K562 (cell line): ENCODE measurements at regions not wholly inside any gene's neighbourhood (a gene's known extent, or its start where the extent isn't known, plus 50 kb on each side); places are given as distances from the start of the nearest gene placed in this dataset.

ENCODE experiments used
- ATAC-seq: fragments of 200-7000 bp; cut with Tn5 transposase; 3 replicates; pipeline ENCODE4 v1.9.1; 2020; ENCODE audit warnings: moderate library complexity
- BruUV-seq: library from RNA; stranded (reverse); fragments of 400-500 nt; replicated peaks from 2 replicates; lab custom pipeline; 2021; lab: Mats Ljungman, UMichigan
- CTCF ChIA-PET: fragments of 300-600 bp; formaldehyde crosslinking; extraction: SDS; loops from one replicate; lab custom pipeline; 2021; ENCODE audit warnings: low intra/inter-chr PET ratio; lab: Yijun Ruan, JAX
- POLR2A ChIA-PET: fragments of 300-600, 350-650 bp; sonication (Branson Sonifier 250); formaldehyde crosslinking; extraction: SDS; loops from one replicate; lab custom pipeline; 2021; ENCODE audit warnings: antibody characterized with exemption, inconsistent platforms; lab: Yijun Ruan, JAX
- DNase-seq, 4 experiments: peaks; one replicate each; pipeline versions ENCODE4 v3.0.0 to v3.0.0-alpha.2; 2011 to 2018; ENCODE audit warnings: low spot score in 3 of 4, mixed read lengths in 3 of 4; ENCODE audit errors: extremely low read depth in 1 of 4
- FAIRE-seq: peaks from 2 replicates; lab custom pipeline; 2011; peaks lifted over from hg19 to GRCh38; lab: Jason Lieb, UNC
- H2AFZ ChIP-seq: 2 replicates; pipeline ENCODE4 v1.6.0; 2011; ENCODE audit warnings: low read depth, low read length, control low read depth, inconsistent platforms
- H3K27ac ChIP-seq: fragments of 200-600 bp; 3 replicates; pipeline ENCODE4 v1.8.0; 2011; ENCODE audit warnings: low read depth, mild to moderate bottlenecking, control low read depth, inconsistent platforms, low read length, moderate library complexity, mixed read lengths; ENCODE audit errors: extremely low read depth
- H3K27me3 ChIP-seq, 2 experiments: fragments of 300-600 bp in 1 of 2; 2 replicates in 1 of 2; 3 replicates in 1 of 2; pipeline versions ENCODE4 v1.6.0 to v1.8.0; 2011; ENCODE audit warnings: inconsistent platforms in 2 of 2, low read length in 2 of 2, mild to moderate bottlenecking in 1 of 2, mixed read lengths in 1 of 2, moderate library complexity in 1 of 2; ENCODE audit not compliant: control insufficient read depth in 2 of 2, insufficient read depth in 2 of 2
- H3K36me3 ChIP-seq: fragments of 300-600 bp; 3 replicates; pipeline ENCODE4 v1.8.0; 2011; ENCODE audit warnings: mild to moderate bottlenecking, low read length, inconsistent platforms; ENCODE audit not compliant: control insufficient read depth, insufficient read depth
- H3K4me1 ChIP-seq, 2 experiments: fragments of 200-600 bp in 1 of 2; replicated peaks in 1 of 2; 2 replicates in 1 of 2; 3 replicates in 1 of 2; pipeline versions ENCODE4 v1.5.1 to v1.8.0; 2011; ENCODE audit warnings: inconsistent platforms in 2 of 2, low read length in 2 of 2, mild to moderate bottlenecking in 1 of 2, mixed read lengths in 1 of 2, moderate library complexity in 1 of 2; ENCODE audit not compliant: control insufficient read depth in 2 of 2, insufficient read depth in 2 of 2
- H3K4me2 ChIP-seq: 2 replicates; pipeline ENCODE4 v1.6.1; 2011; ENCODE audit warnings: low read length, control low read depth, inconsistent platforms, mixed read lengths; ENCODE audit not compliant: insufficient read depth
- H3K4me3 ChIP-seq: fragments of 200-600 bp; sonication (generic), shearing (Covaris generic); 2 replicates; pipeline ENCODE4 v1.5.1; 2016; ENCODE audit warnings: control low read depth, inconsistent platforms
- H3K79me2 ChIP-seq: fragments of 200-600 bp; 3 replicates; pipeline ENCODE4 v1.8.0; 2011; ENCODE audit warnings: low read length, inconsistent platforms; ENCODE audit not compliant: control insufficient read depth, insufficient read depth
- H3K9ac ChIP-seq, 2 experiments: 2 replicates each; pipeline versions ENCODE4 v1.6.0 to v1.6.1; 2011; ENCODE audit warnings: low read depth in 2 of 2, low read length in 2 of 2, control low read depth in 1 of 2, inconsistent platforms in 1 of 2, mild to moderate bottlenecking in 1 of 2, mixed read lengths in 1 of 2; ENCODE audit not compliant: insufficient read depth in 1 of 2
- H3K9me1 ChIP-seq: one replicate; pipeline ENCODE4 v1.6.0; 2011; ENCODE audit warnings: inconsistent platforms, mild to moderate bottlenecking, low read length, moderate library complexity; ENCODE audit not compliant: control insufficient read depth, insufficient read depth
- H3K9me3 ChIP-seq: replicated peaks from 2 replicates; pipeline ENCODE4 v1.5.1; 2011; ENCODE audit warnings: low read depth, low read length, inconsistent platforms; ENCODE audit not compliant: control insufficient read depth, insufficient read depth
- H4K20me1 ChIP-seq: replicated peaks from 2 replicates; pipeline ENCODE4 v1.6.1; 2011; ENCODE audit warnings: low read length, inconsistent platforms, mixed read lengths; ENCODE audit not compliant: control insufficient read depth, insufficient read depth
- BRCA1 ChIP-seq, 2 experiments: fragments of 450-650 bp in 1 of 2; sonication (generic) in 1 of 2; formaldehyde crosslinking in 1 of 2; IDR thresholded peaks; 2 replicates each; pipeline versions ENCODE4 v1.5.0 to v1.6.1; 2017 to 2020; ENCODE audit warnings: mild to moderate bottlenecking in 1 of 2, missing genetic modification reagents in 1 of 2
- CBFB ChIP-seq: sonication (generic); formaldehyde crosslinking; IDR thresholded peaks from 2 replicates; pipeline ENCODE4 v1.4.0; 2020; ENCODE audit warnings: mild to moderate bottlenecking, missing genetic modification reagents
- HNRNPUL1 ChIP-seq: fragments of 200-400 bp; formaldehyde crosslinking; IDR thresholded peaks from 2 replicates; pipeline ENCODE4 v1.6.1; 2017; ENCODE audit warnings: low read length
- MNT ChIP-seq, 2 experiments: fragments of 450-650 bp; conservative IDR thresholded peaks; 2 replicates each; pipeline ENCODE4 v1.6.1; 2017; ENCODE audit warnings: mild to moderate bottlenecking in 2 of 2, moderate library complexity in 2 of 2
- SIRT6 ChIP-seq: IDR thresholded peaks from one replicate; pipeline ENCODE4 v1.6.1; 2012; ENCODE audit warnings: low read depth, mild to moderate bottlenecking, control low read depth, inconsistent platforms, low read length, moderate library complexity
- TCF7L2 ChIP-seq: fragments of 150-350 bp; IDR thresholded peaks from 2 replicates; pipeline ENCODE4 v1.6.1; 2016; ENCODE audit warnings: low read depth, mild to moderate bottlenecking, low read length, moderate library complexity
- TFAM ChIP-seq: fragments of 250-450 bp; sonication (Bioruptor Pico); conservative IDR thresholded peaks from 2 replicates; pipeline ENCODE4 v1.5.0; 2021; ENCODE audit warnings: mild to moderate bottlenecking, moderate library complexity
- THAP12 ChIP-seq: fragments of 250-450 bp; sonication (Bioruptor Pico); IDR thresholded peaks from 2 replicates; pipeline ENCODE4 v1.9.0; 2021; ENCODE audit warnings: mild to moderate bottlenecking, inconsistent platforms
- ZNF134 ChIP-seq: fragments of 250-450 bp; sonication (Bioruptor Pico); conservative IDR thresholded peaks from 2 replicates; pipeline ENCODE4 v1.4.0; 2020
- ZNF143 ChIP-seq: sonication (generic); formaldehyde crosslinking; IDR thresholded peaks from 2 replicates; pipeline ENCODE4 v1.9.0; 2022; ENCODE audit warnings: mild to moderate bottlenecking, missing genetic modification reagents
- ZNF347 ChIP-seq: fragments of 450-650 bp; formaldehyde crosslinking; IDR thresholded peaks from 2 replicates; pipeline ENCODE4 v1.4.0; 2020; ENCODE audit warnings: low read depth, mild to moderate bottlenecking, moderate library complexity
- ZNF589 ChIP-seq: fragments of 200-800 bp; sonication (Bioruptor generic); IDR thresholded peaks from 2 replicates; pipeline ENCODE4 v1.6.1; 2016; ENCODE audit warnings: low read depth, missing genetic modification characterization, missing compliant biosample characterization
- WGBS: fragments of 100-300 bp; shearing (Covaris generic); methylation state at CpG from one replicate; pipeline ENCODE4 v1.1.6; 2016; ENCODE audit warnings: low coverage, mixed read lengths; ENCODE audit not compliant: insufficient coverage; ENCODE audit errors: missing lambda C conversion rate; 5-methylcytosine and 5-hydroxymethylcytosine counted together
- in situ Hi-C: fragments of 300-500 bp; cut with MboI; formaldehyde crosslinking; loops from 4 replicates; pipeline ENCODE4 v1.15.0; 2018; ENCODE audit warnings: inconsistent platforms, mixed read lengths
- intact Hi-C: fragments of 100-400 bp; cut with micrococcal nuclease; formaldehyde crosslinking; loops from 2 replicates; pipeline ENCODE4 v1.14.2; 2022

GRCh38 chr14:97387252-97387874 is 590.2 kb downstream of the VRK1 start:
- FAIRE-seq (no peak), ATAC-seq (no peak)
- POLR2A ChIA-PET, result no interaction called here
- no peaks in the 10 kb centered on the region for H3K9me3 ChIP-seq
- H3K4me2 ChIP-seq, result no peak overlapping the region
- CTCF ChIA-PET, result no interaction called here
- no peak overlapping the region for H3K27ac ChIP-seq
- no peaks in the 10 kb centered on the region for H3K79me2 ChIP-seq
- TF ChIP-seq TCF7L2, result no peak
- TF ChIP-seq BRCA1 (IDR thresholded peaks at IDR 0.05), result no peak
- TF ChIP-seq BRCA1 (CRISPR knock-in tag; IDR thresholded peaks at IDR 0.05), result no peak
- no peak for TF ChIP-seq SIRT6
- TF ChIP-seq THAP12, result no peak
- no peak for TF ChIP-seq TFAM (CRISPR knock-in tag)
- no peak for TF ChIP-seq ZNF347 (CRISPR knock-in tag)
- no peak for TF ChIP-seq ZNF143
- no peak for TF ChIP-seq CBFB (CRISPR knock-in tag)
- TF ChIP-seq HNRNPUL1, result no peak
- no peak for TF ChIP-seq ZNF134 (CRISPR knock-in tag)
- TF ChIP-seq ZNF589, result no peak
- no peak for TF ChIP-seq MNT (conservative IDR thresholded peaks at IDR 0.05)
- TF ChIP-seq, all 486 proteins: peak for 0
- in situ Hi-C loops (no loop called here), intact Hi-C loops (no loop called here)
- Histone ChIP-seq H3K9me1 (no peaks in the 10 kb centered on the region), H4K20me1 (no peaks in the 10 kb centered on the region), H3K4me3 (no peak overlapping the region), H3K27me3 (no peaks in the 10 kb centered on the region), H3K36me3 (no peaks in the 10 kb centered on the region), H2AFZ (no peak overlapping the region), H3K4me1 (no peaks in the 10 kb centered on the region), H3K9ac (no peak overlapping the region)
- DNase-seq, result no peak
- WGBS, result 2% methylated on average over 8 of the region's 9 CpGs
- BruUV-seq, result no TSS peak
